GM23338 (cell line): ENCODE measurements at regions not wholly inside any gene's neighbourhood (a gene's known extent, or its start where the extent isn't known, plus 50 kb on each side); places are given as distances from the start of the nearest gene placed in this dataset.
A peak's percentile ranks its signal among the peaks of the same experiment; 100 is the strongest.

Experiments
- ATAC-seq: fragments of 200-7000 bp; cut with Tn5 transposase; 3 replicates; pipeline ENCODE4 v1.9.1; 2020
- DNase-seq: peaks from one replicate; pipeline ENCODE4 v3.0.0-alpha.2; 2015; ENCODE audit warnings: low spot score
- H2AFZ ChIP-seq: fragments of 200-600 bp; sonication (generic); 2 replicates; pipeline ENCODE4 v1.8.0; 2016; ENCODE audit warnings: antibody characterized with exemption, mild to moderate bottlenecking, moderate library complexity
- H3F3A ChIP-seq: fragments of 200-600 bp; sonication (generic); replicated peaks from 2 replicates; pipeline ENCODE4 v1.8.0; 2017; ENCODE audit warnings: antibody characterized with exemption, mixed run types, low read depth
- H3K27ac ChIP-seq: fragments of 200-600 bp; sonication (generic); 2 replicates; pipeline ENCODE4 v1.6.1; 2016; ENCODE audit warnings: low read depth
- H3K27me3 ChIP-seq: fragments of 200-600 bp; sonication (generic); 2 replicates; pipeline ENCODE4 v1.8.0; 2016; ENCODE audit warnings: mild to moderate bottlenecking, mixed run types, moderate library complexity; ENCODE audit not compliant: insufficient read depth
- H3K36me3 ChIP-seq: fragments of 200-600 bp; sonication (generic); 2 replicates; pipeline ENCODE4 v1.8.0; 2016; ENCODE audit warnings: mild to moderate bottlenecking; ENCODE audit not compliant: insufficient read depth
- H3K4me1 ChIP-seq: fragments of 200-600 bp; sonication (generic); 2 replicates; pipeline ENCODE4 v1.8.0; 2016; ENCODE audit warnings: mild to moderate bottlenecking, moderate library complexity; ENCODE audit not compliant: insufficient read depth
- H3K4me2 ChIP-seq: fragments of 200-600 bp; sonication (generic); 2 replicates; pipeline ENCODE4 v1.7.1; 2017; ENCODE audit warnings: mixed run types
- H3K4me3 ChIP-seq: fragments of 200-600 bp; sonication (generic); 2 replicates; pipeline ENCODE4 v1.6.1; 2016; ENCODE audit warnings: mixed run types
- H3K79me2 ChIP-seq: fragments of 200-600 bp; sonication (generic); replicated peaks from 2 replicates; pipeline ENCODE4 v1.8.0; 2017; ENCODE audit warnings: mild to moderate bottlenecking; ENCODE audit not compliant: insufficient read depth
- H3K9me2 ChIP-seq: fragments of 200-600 bp; sonication (generic); 2 replicates; pipeline ENCODE4 v1.8.0; 2017; ENCODE audit not compliant: insufficient read depth
- H4K20me1 ChIP-seq: fragments of 200-600 bp; sonication (generic); replicated peaks from 2 replicates; pipeline ENCODE4 v1.8.0; 2017; ENCODE audit warnings: mild to moderate bottlenecking; ENCODE audit not compliant: insufficient read depth
- H3K27ac Mint-ChIP-seq: 2 replicates; pipeline ENCODE4 v1.8.0; 2020; ENCODE audit warnings: inconsistent platforms, mild to moderate bottlenecking, moderate library complexity, mixed read lengths
- H3K27me3 Mint-ChIP-seq: 3 replicates; pipeline ENCODE4 v1.8.0; 2022; ENCODE audit warnings: low read depth, mild to moderate bottlenecking, moderate library complexity, mixed read lengths, inconsistent platforms; ENCODE audit not compliant: insufficient read depth, poor library complexity
- H3K36me3 Mint-ChIP-seq: 3 replicates; pipeline ENCODE4 v1.8.0; 2021; ENCODE audit warnings: low read depth, mild to moderate bottlenecking, inconsistent platforms, moderate library complexity, mixed read lengths
- H3K4me1 Mint-ChIP-seq: 3 replicates; pipeline ENCODE4 v1.8.0; 2020; ENCODE audit warnings: mild to moderate bottlenecking, inconsistent platforms, mixed read lengths
- H3K4me3 Mint-ChIP-seq: 3 replicates; pipeline ENCODE4 v1.8.0; 2021; ENCODE audit warnings: moderate library complexity, mild to moderate bottlenecking, inconsistent platforms, mixed read lengths
- H3K9me3 Mint-ChIP-seq: 3 replicates; pipeline ENCODE4 v1.8.0; 2020; ENCODE audit warnings: moderate library complexity, mild to moderate bottlenecking, inconsistent platforms, mixed read lengths
- CREB1 ChIP-seq: fragments of 250-450 bp; sonication (Bioruptor Pico); IDR thresholded peaks from 2 replicates; pipeline ENCODE4 v1.5.0; 2020; ENCODE audit warnings: low read depth, mild to moderate bottlenecking, moderate library complexity
- EZH2 ChIP-seq: fragments of 200-600 bp; sonication (generic); IDR thresholded peaks from one replicate; pipeline ENCODE4 v1.8.0; 2017; ENCODE audit warnings: antibody characterized with exemption, mild to moderate bottlenecking, low read depth; ENCODE audit not compliant: unreplicated experiment
- EZH2phosphoT487 ChIP-seq: fragments of 200-600 bp; sonication (generic); IDR thresholded peaks from one replicate; pipeline ENCODE4 v1.8.1; 2018; ENCODE audit warnings: antibody characterized with exemption; ENCODE audit not compliant: unreplicated experiment
- JUNB ChIP-seq: IDR thresholded peaks from one replicate; pipeline ENCODE4 v1.6.1; 2016; ENCODE audit warnings: antibody characterized with exemption; ENCODE audit not compliant: unreplicated experiment
- NANOG ChIP-seq: IDR thresholded peaks from 2 replicates; pipeline ENCODE4 v1.6.1; 2016; ENCODE audit warnings: antibody characterized with exemption, borderline replicate concordance
- POLR2AphosphoS5 ChIP-seq: IDR thresholded peaks from 2 replicates; pipeline ENCODE4 v1.6.1; 2016; ENCODE audit warnings: antibody characterized with exemption, low read depth
- STAT1 ChIP-seq: IDR thresholded peaks from one replicate; pipeline ENCODE4 v1.6.1; 2016; ENCODE audit warnings: antibody characterized with exemption; ENCODE audit not compliant: unreplicated experiment
- ZNF114 ChIP-seq: fragments of 250-450 bp; sonication (Bioruptor Pico); IDR thresholded peaks from 2 replicates; pipeline ENCODE4 v1.5.0; 2020; ENCODE audit warnings: mild to moderate bottlenecking, moderate library complexity
- ZNF331 ChIP-seq: fragments of 250-450 bp; sonication (Bioruptor Pico); IDR thresholded peaks from 2 replicates; pipeline ENCODE4 v1.5.0; 2020; ENCODE audit warnings: low read depth, mild to moderate bottlenecking, moderate library complexity
- TF ChIP-seq, protein P1 (sequence below): fragments of 250-450 bp; sonication (Bioruptor Pico); IDR thresholded peaks from 2 replicates; pipeline ENCODE4 v1.5.0; 2020; ENCODE audit warnings: mild to moderate bottlenecking, moderate library complexity
- TF ChIP-seq, protein P2 (sequence below): IDR thresholded peaks from 2 replicates; pipeline ENCODE4 v1.6.1; 2016; ENCODE audit warnings: antibody characterized with exemption
- TF ChIP-seq, protein P3 (sequence below), 2 experiments: fragments of 200-600 bp in 1 of 2; sonication (generic) in 1 of 2; conservative IDR thresholded peaks; 2 replicates each; pipeline versions ENCODE4 v1.5.1 to v1.6.1; 2016 to 2017; ENCODE audit warnings: antibody characterized with exemption in 2 of 2, low read depth in 2 of 2, mild to moderate bottlenecking in 2 of 2, moderate library complexity in 1 of 2
- TF ChIP-seq, protein P4 (sequence below): IDR thresholded peaks from one replicate; pipeline ENCODE4 v1.6.1; 2018; ENCODE audit warnings: antibody characterized with exemption; ENCODE audit not compliant: unreplicated experiment

DNA sequence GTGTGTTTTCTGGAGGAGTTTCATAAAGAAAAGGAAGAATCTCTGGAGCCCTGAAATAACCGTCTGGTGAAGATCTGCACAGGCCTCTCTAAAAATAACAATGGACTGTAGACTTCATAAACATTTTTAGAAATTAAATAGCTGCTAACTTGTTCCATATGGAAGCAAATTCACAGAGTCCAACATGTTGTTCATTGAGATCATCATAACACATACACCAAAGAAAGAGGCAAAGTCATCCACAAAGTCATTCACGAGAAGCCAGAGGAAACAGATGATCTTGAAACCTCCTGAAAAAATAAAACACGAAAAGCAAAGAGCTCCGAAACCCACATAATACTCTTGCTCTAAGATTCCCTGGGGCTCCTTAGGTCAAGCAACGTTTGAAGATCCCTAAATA lies 347.8 kb downstream of the EFNA5 start:
- Mint-ChIP-seq H3K36me3 (no peaks in the 10 kb centered on the region), H3K9me3 (no peaks in the 10 kb centered on the region), H3K27ac (peak overlapping the region; percentile 22; the same call in 1 of the 2 replicates), H3K4me3 (no peak overlapping the region), H3K27me3 (no peaks in the 10 kb centered on the region), H3K4me1 (peaks cover 12% of the 10 kb centered on the region; the same call in 2 of the 3 replicates)
- Histone ChIP-seq H3F3A (no peaks in the 10 kb centered on the region), H2AFZ (no peak overlapping the region), H3K27me3 (no peaks in the 10 kb centered on the region), H3K4me2 (no peak overlapping the region), H3K27ac (no peak overlapping the region), H4K20me1 (no peaks in the 10 kb centered on the region), H3K4me3 (no peak overlapping the region), H3K79me2 (no peaks in the 10 kb centered on the region), H3K9me2 (no peaks in the 10 kb centered on the region), H3K36me3 (no peaks in the 10 kb centered on the region), H3K4me1 (peaks cover 6% of the 10 kb centered on the region; the same call in 1 of the 2 replicates)
- DNase-seq (no peak), ATAC-seq (no peak)
- TF ChIP-seq, protein P1, sequence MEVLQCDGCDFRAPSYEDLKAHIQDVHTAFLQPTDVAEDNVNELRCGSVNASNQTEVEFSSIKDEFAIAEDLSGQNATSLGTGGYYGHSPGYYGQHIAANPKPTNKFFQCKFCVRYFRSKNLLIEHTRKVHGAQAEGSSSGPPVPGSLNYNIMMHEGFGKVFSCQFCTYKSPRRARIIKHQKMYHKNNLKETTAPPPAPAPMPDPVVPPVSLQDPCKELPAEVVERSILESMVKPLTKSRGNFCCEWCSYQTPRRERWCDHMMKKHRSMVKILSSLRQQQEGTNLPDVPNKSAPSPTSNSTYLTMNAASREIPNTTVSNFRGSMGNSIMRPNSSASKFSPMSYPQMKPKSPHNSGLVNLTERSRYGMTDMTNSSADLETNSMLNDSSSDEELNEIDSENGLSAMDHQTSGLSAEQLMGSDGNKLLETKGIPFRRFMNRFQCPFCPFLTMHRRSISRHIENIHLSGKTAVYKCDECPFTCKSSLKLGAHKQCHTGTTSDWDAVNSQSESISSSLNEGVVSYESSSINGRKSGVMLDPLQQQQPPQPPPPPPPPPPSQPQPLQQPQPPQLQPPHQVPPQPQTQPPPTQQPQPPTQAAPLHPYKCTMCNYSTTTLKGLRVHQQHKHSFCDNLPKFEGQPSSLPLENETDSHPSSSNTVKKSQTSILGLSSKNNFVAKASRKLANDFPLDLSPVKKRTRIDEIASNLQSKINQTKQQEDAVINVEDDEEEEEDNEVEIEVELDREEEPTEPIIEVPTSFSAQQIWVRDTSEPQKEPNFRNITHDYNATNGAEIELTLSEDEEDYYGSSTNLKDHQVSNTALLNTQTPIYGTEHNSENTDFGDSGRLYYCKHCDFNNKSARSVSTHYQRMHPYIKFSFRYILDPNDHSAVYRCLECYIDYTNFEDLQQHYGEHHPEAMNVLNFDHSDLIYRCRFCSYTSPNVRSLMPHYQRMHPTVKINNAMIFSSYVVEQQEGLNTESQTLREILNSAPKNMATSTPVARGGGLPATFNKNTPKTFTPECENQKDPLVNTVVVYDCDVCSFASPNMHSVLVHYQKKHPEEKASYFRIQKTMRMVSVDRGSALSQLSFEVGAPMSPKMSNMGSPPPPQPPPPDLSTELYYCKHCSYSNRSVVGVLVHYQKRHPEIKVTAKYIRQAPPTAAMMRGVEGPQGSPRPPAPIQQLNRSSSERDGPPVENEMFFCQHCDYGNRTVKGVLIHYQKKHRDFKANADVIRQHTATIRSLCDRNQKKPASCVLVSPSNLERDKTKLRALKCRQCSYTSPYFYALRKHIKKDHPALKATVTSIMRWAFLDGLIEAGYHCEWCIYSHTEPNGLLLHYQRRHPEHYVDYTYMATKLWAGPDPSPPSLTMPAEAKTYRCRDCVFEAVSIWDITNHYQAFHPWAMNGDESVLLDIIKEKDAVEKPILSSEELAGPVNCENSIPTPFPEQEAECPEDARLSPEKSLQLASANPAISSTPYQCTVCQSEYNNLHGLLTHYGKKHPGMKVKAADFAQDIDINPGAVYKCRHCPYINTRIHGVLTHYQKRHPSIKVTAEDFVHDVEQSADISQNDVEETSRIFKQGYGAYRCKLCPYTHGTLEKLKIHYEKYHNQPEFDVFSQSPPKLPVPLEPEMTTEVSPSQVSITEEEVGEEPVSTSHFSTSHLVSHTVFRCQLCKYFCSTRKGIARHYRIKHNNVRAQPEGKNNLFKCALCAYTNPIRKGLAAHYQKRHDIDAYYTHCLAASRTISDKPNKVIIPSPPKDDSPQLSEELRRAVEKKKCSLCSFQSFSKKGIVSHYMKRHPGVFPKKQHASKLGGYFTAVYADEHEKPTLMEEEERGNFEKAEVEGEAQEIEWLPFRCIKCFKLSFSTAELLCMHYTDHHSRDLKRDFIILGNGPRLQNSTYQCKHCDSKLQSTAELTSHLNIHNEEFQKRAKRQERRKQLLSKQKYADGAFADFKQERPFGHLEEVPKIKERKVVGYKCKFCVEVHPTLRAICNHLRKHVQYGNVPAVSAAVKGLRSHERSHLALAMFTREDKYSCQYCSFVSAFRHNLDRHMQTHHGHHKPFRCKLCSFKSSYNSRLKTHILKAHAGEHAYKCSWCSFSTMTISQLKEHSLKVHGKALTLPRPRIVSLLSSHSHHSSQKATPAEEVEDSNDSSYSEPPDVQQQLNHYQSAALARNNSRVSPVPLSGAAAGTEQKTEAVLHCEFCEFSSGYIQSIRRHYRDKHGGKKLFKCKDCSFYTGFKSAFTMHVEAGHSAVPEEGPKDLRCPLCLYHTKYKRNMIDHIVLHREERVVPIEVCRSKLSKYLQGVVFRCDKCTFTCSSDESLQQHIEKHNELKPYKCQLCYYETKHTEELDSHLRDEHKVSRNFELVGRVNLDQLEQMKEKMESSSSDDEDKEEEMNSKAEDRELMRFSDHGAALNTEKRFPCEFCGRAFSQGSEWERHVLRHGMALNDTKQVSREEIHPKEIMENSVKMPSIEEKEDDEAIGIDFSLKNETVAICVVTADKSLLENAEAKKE (CRISPR knock-in tag), result no peak
- TF ChIP-seq JUNB (no peak), EZH2phosphoT487 (no peak), CREB1 (CRISPR knock-in tag) (no peak), EZH2 (no peak), POLR2AphosphoS5 (no peak), NANOG (no peak), ZNF331 (no peak), ZNF114 (CRISPR knock-in tag) (no peak), STAT1 (no peak)
- TF ChIP-seq, protein P2, sequence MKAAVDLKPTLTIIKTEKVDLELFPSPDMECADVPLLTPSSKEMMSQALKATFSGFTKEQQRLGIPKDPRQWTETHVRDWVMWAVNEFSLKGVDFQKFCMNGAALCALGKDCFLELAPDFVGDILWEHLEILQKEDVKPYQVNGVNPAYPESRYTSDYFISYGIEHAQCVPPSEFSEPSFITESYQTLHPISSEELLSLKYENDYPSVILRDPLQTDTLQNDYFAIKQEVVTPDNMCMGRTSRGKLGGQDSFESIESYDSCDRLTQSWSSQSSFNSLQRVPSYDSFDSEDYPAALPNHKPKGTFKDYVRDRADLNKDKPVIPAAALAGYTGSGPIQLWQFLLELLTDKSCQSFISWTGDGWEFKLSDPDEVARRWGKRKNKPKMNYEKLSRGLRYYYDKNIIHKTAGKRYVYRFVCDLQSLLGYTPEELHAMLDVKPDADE, result no peak
- TF ChIP-seq, protein P3, sequence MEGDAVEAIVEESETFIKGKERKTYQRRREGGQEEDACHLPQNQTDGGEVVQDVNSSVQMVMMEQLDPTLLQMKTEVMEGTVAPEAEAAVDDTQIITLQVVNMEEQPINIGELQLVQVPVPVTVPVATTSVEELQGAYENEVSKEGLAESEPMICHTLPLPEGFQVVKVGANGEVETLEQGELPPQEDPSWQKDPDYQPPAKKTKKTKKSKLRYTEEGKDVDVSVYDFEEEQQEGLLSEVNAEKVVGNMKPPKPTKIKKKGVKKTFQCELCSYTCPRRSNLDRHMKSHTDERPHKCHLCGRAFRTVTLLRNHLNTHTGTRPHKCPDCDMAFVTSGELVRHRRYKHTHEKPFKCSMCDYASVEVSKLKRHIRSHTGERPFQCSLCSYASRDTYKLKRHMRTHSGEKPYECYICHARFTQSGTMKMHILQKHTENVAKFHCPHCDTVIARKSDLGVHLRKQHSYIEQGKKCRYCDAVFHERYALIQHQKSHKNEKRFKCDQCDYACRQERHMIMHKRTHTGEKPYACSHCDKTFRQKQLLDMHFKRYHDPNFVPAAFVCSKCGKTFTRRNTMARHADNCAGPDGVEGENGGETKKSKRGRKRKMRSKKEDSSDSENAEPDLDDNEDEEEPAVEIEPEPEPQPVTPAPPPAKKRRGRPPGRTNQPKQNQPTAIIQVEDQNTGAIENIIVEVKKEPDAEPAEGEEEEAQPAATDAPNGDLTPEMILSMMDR (conservative IDR thresholded peaks at IDR 0.05; ENCODE audit: low read depth in 2 of 2), result no peak
- TF ChIP-seq, protein P4, sequence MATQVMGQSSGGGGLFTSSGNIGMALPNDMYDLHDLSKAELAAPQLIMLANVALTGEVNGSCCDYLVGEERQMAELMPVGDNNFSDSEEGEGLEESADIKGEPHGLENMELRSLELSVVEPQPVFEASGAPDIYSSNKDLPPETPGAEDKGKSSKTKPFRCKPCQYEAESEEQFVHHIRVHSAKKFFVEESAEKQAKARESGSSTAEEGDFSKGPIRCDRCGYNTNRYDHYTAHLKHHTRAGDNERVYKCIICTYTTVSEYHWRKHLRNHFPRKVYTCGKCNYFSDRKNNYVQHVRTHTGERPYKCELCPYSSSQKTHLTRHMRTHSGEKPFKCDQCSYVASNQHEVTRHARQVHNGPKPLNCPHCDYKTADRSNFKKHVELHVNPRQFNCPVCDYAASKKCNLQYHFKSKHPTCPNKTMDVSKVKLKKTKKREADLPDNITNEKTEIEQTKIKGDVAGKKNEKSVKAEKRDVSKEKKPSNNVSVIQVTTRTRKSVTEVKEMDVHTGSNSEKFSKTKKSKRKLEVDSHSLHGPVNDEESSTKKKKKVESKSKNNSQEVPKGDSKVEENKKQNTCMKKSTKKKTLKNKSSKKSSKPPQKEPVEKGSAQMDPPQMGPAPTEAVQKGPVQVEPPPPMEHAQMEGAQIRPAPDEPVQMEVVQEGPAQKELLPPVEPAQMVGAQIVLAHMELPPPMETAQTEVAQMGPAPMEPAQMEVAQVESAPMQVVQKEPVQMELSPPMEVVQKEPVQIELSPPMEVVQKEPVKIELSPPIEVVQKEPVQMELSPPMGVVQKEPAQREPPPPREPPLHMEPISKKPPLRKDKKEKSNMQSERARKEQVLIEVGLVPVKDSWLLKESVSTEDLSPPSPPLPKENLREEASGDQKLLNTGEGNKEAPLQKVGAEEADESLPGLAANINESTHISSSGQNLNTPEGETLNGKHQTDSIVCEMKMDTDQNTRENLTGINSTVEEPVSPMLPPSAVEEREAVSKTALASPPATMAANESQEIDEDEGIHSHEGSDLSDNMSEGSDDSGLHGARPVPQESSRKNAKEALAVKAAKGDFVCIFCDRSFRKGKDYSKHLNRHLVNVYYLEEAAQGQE, result no peak
